GM10266 (cell line): ENCODE measurements at regions not wholly inside any gene's neighbourhood (a gene's known extent, or its start where the extent isn't known, plus 50 kb on each side); places are given as distances from the start of the nearest gene placed in this dataset.

Experiments used
- DNase-seq: peaks from one replicate; pipeline ENCODE4 v3.0.0; 2012; ENCODE audit errors: extremely low spot score
- TF ChIP-seq, protein P1 (sequence below): IDR thresholded peaks from 2 replicates; pipeline ENCODE4 v1.5.1; 2012; ENCODE audit warnings: mild to moderate bottlenecking, low read depth; ENCODE audit not compliant: control insufficient read depth, insufficient read depth; ENCODE audit errors: missing control alignments

DNA sequence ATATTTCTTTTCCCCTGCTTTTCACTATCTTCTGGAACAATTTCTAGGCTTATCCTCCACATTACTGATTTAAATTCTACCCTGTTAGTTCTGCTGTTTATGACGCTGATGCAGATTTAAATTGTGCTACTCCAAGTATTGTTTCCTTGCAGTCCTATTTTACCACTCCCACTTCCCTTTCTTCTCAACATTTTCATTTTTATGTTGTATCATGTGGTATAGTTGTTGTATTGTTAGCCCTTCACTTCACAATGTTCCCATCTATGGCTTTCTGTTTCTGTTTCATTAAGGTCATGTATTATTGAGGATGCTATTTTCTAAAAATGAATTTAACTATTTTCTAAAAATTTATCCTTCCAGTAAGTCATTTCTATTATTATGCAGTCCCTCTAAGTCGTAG, 254.4 kb downstream of the NDUFS4 start:
- TF ChIP-seq, protein P1, sequence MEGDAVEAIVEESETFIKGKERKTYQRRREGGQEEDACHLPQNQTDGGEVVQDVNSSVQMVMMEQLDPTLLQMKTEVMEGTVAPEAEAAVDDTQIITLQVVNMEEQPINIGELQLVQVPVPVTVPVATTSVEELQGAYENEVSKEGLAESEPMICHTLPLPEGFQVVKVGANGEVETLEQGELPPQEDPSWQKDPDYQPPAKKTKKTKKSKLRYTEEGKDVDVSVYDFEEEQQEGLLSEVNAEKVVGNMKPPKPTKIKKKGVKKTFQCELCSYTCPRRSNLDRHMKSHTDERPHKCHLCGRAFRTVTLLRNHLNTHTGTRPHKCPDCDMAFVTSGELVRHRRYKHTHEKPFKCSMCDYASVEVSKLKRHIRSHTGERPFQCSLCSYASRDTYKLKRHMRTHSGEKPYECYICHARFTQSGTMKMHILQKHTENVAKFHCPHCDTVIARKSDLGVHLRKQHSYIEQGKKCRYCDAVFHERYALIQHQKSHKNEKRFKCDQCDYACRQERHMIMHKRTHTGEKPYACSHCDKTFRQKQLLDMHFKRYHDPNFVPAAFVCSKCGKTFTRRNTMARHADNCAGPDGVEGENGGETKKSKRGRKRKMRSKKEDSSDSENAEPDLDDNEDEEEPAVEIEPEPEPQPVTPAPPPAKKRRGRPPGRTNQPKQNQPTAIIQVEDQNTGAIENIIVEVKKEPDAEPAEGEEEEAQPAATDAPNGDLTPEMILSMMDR = no peak
- no peak for DNase-seq

DNA sequence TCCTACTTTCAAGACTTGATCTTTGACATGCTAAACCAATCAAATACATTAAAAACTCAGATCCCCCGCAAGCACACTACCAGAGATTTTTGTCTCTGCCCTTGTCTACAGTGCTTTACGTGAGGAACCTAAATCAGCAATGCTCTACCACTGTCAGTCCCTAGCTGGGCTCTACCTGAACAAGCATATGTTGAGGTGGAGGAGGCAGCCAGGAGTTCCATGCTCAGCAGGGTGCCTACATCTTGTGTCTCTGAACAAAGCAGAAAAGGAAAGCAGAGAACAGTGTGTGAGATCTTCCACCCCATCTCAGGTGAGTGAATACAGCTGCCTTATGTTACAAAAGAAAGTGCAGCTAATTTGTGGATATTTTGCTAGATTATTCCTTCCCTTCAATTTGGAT, 255.0 kb downstream of the NDUFS4 start:
- TF ChIP-seq, protein P1 = no peak
- no peak for DNase-seq

DNA sequence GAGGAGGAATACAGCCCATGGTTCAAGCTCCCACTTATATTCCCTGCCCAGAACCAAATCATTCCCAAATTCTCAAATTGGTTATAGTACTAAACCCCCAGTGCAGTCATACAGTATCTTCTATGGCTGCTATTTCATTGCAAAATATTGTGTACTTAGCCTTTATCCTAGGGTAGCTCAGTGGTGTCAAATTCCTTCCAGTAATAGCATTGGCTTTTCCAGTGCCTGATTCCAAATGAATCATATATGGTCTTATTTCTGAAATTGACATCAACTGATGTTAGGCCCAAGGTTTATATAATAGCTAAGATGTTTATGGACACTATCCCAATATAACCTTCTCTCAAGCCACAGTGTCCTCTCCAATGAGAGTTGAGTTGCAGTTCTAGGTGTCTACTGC, 256.7 kb downstream of the NDUFS4 start:
- TF ChIP-seq, protein P1 = no peak

DNA sequence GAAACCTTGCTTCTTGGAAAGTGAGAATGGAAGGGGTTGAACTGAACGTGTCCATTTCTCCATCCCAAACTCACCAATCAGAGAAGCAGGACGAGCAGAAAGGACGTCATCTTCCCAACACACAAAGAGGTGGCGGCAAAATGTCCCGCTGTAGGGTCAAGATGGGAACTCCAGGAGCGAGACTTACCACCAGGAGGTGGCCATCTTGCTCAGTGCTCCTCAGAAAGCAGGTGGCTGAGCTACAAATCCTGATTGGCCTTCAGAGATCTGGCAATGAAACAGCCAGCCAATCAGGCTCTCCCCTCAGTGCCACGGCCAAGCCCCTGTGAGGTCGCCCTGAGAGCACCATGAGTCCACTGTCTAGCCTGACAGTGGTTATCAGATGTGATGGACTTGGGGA, 259.0 kb downstream of the NDUFS4 start:
- TF ChIP-seq, protein P1 = no peak
- DNase-seq = no peak

More for the DNA sequence above, 256.7 kb downstream of the NDUFS4 start:
- no peak for DNase-seq

DNA sequence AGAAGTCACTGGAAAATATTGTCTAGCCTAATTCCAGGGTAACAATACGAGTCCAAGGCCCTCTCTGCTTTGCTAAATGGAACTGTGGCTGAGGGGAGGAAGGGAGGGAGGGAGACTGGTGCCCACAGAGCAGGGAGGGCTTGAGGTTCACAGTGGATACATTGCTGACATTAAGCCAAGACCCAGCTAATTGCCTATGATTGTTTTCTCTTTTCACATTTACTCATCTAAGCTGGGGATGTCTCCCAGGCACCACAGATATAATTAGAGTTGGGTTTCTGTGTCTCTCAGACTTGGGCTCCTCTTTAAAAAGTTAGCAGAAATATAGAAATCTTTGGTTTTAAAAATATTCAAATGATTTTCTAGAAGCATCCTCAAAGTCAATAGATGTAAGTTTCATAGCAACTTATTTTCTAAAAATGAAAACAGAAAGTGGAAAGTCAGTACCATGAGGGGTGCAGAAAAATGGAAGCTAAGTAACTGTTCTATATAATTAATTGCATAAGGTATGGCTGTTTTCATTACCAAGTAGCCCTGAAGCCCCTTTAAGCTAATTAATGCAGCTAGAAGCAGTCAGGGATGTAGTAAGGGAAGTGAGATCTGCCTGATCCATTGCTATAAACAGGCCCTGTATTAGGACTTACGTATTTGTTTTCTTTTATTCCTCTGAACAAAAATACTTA, 259.8 kb downstream of the NDUFS4 start:
- TF ChIP-seq, protein P1 = no peak
- DNase-seq = no peak

DNA sequence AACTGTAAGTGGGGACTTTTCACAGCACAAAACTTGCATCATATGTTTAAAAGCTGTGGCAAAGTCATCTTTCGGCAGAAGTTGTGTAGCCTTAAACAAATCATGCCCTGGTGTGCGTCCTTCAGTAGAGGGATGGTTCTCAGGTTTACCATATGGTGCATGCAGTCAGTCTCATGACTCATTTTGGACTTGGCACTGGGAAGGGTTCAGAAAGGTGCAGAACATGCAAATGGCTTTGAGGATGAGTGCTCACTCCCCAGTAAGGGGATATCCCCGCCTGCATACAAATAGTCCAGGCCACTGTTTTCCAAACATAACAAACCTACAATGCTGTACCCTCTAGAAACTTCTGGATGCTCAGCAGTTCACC, 260.3 kb downstream of the NDUFS4 start:
- TF ChIP-seq, protein P1 = no peak
- DNase-seq = peak; percentile 32

DNA sequence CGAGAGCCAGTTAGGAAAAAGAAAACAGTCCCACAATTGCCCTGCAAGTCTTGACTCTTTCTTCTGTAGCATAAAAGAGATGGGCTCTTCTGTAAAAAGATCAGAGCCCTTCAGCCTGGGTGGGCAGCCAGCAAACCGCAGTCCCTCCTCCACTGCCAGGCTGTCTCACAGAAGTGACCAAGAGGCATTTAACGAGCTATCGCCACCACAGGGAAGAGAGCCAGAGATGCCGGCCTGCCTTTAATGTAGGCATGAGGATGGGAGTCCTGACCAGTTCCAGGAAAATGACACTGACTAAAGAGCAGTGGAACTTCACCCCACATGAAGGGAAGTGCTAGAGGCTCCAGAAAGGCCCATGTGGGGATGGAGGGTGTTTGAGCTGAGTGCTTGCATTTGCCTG, 264.6 kb downstream of the NDUFS4 start:
- no peak for DNase-seq
- TF ChIP-seq, protein P1 = no peak
